Psoas muscle (tissue), 7 donors: ENCODE measurements at regions not wholly inside any gene's neighbourhood (a gene's known extent, or its start where the extent isn't known, plus 50 kb on each side); places are given as distances from the start of the nearest gene placed in this dataset.

Source experiments
- ATAC-seq, 4 donors: fragments of 200-7000 bp; cut with Tn5 transposase; one replicate each; pipeline ENCODE4 v1.9.1; 2020; ENCODE audit warnings: moderate library complexity in 3 of 4, mild to moderate bottlenecking in 2 of 4
- DNase-seq, 2 donors: peaks; one replicate each; pipeline ENCODE4 v3.0.0-alpha.2; 2020
- H3K27ac ChIP-seq: fragments of 200-600 bp; one replicate; pipeline ENCODE4 v1.8.0; 2022
- H3K27me3 ChIP-seq, 3 donors: fragments of 200-600 bp in 1 of 3; one replicate each; pipeline versions ENCODE4 v1.6.1 to v1.8.0; 2013 to 2022; ENCODE audit warnings: low read length in 2 of 3, mild to moderate bottlenecking in 2 of 3, moderate library complexity in 1 of 3; ENCODE audit not compliant: insufficient read depth in 3 of 3
- H3K36me3 ChIP-seq, 2 donors: fragments of 200-600 bp in 1 of 2; one replicate each; pipeline versions ENCODE4 v1.6.1 to v1.8.0; 2013 to 2022; ENCODE audit warnings: low read depth in 1 of 2, mild to moderate bottlenecking in 1 of 2, moderate library complexity in 1 of 2; ENCODE audit not compliant: insufficient read depth in 1 of 2
- H3K4me1 ChIP-seq: fragments of 200-600 bp; one replicate; pipeline ENCODE4 v1.8.0; 2022
- H3K4me3 ChIP-seq: fragments of 200-600 bp; one replicate; pipeline ENCODE4 v1.8.0; 2022; ENCODE audit warnings: mild to moderate bottlenecking
- H3K9me3 ChIP-seq: fragments of 200-600 bp; one replicate; pipeline ENCODE4 v1.8.0; 2022
- WGBS, 3 donors: extraction: QIAGEN DNeasy Blood & Tissue Kit; methylation state at CpG; one replicate each; pipeline versions ENCODE4 v1.1.6 to v1.1.7; 2013; 5-methylcytosine and 5-hydroxymethylcytosine counted together
- intact Hi-C, 2 donors: fragments of 100-400 bp; cut with DNase I; formaldehyde crosslinking; loops; one replicate each; pipeline versions ENCODE4 v1.11.0 to v1.14.2; 2022
- TF ChIP-seq, protein P1 (sequence below): fragments of 200-600 bp; IDR thresholded peaks from one replicate; pipeline ENCODE4 v1.8.0; 2022; ENCODE audit warnings: antibody characterized with exemption
- donor health status: healthy with polysubstance abuse.
- donor health status: DM: no; HTN: no; CAD: no; lungs with moderate emphysema.
- donor health status: Bipolar disorder and iron deficiency.
- donor health status: healthy.
- donor health status: DM: yes; HTN: yes; CAD: no.
- donor health status: DM: no; HTN: no; CAD: no.
- donor health status: DM: yes; HTN: yes; CAD: no.

- ATAC-seq (no peak), DNase-seq (no peak)
- Histone ChIP-seq H3K36me3 (no peaks in the 10 kb centered on the region), H3K4me3 (no peak overlapping the region), H3K27me3 (no peaks in the 10 kb centered on the region), H3K9me3 (no peaks in the 10 kb centered on the region), H3K27ac (no peak overlapping the region), H3K4me1 (peaks cover 11% of the 10 kb centered on the region)
- 83 to 95% (median 83%) methylated on average over 1 of the region's 1 CpG for WGBS, 3 donors
- intact Hi-C loops = loop anchor here in 1 of 2 donors (5.0 kb wide), 1 partner anchor 44 kb away; no protein-coding TSS in a partner anchor
- TF ChIP-seq, protein P1, sequence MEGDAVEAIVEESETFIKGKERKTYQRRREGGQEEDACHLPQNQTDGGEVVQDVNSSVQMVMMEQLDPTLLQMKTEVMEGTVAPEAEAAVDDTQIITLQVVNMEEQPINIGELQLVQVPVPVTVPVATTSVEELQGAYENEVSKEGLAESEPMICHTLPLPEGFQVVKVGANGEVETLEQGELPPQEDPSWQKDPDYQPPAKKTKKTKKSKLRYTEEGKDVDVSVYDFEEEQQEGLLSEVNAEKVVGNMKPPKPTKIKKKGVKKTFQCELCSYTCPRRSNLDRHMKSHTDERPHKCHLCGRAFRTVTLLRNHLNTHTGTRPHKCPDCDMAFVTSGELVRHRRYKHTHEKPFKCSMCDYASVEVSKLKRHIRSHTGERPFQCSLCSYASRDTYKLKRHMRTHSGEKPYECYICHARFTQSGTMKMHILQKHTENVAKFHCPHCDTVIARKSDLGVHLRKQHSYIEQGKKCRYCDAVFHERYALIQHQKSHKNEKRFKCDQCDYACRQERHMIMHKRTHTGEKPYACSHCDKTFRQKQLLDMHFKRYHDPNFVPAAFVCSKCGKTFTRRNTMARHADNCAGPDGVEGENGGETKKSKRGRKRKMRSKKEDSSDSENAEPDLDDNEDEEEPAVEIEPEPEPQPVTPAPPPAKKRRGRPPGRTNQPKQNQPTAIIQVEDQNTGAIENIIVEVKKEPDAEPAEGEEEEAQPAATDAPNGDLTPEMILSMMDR = no peak
These were observed 227.1 kb downstream of the HAUS1 start for GRCh38 chr18:46331316-46331715.

DNA sequence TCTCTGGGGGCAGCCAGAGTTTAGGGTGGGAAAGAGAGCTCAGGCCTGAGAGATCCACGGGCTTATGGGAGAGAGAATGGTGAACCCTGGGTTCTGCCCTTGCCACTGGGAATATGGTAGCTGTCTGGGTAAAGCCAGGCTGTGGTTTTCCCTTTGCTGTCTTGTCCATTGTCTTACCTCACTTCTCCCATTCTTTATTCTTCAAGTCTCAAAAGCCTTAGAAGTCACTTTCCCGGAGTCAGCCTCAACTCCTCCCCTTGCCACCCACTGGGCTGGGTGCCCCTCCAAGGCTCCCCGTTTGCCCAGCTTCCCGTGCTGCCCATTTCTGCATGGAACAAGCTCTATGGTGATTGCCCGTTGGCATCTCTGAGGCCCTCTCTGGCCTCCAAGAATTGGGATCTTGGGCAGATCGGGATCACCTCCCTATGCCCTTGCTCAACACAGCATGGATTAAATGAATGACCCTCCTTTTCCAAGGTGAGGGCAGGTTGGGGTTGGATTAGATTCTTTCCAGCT is 228.2 kb downstream of the HAUS1 start:
- 79 to 85% (median 84%) methylated on average over 6 of the region's 6 CpGs for WGBS, 3 donors
- no peak for DNase-seq

GRCh38 chr18:46332921-46333341 is 228.7 kb downstream of the HAUS1 start:
- WGBS, 3 donors = 53 to 63% (median 53%) methylated on average over 9 of the region's 9 CpGs
- H3K4me1 ChIP-seq = peaks cover 11% of the 10 kb centered on the region
- peak overlapping the region; percentile 44 for H3K27ac ChIP-seq
- no peak for DNase-seq
- H3K4me3 ChIP-seq = peak overlapping the region; percentile 75
- TF ChIP-seq, protein P1 = no peak
- no peaks in the 10 kb centered on the region for H3K36me3 ChIP-seq
- no peaks in the 10 kb centered on the region for H3K9me3 ChIP-seq
- ATAC-seq = peak in 3 of 4 donors; percentile 9 to 31 (median 22)
- intact Hi-C loops = loop anchor here in 1 of 2 donors (5.0 kb wide), 1 partner anchor 46 kb away; no protein-coding TSS in a partner anchor
- no peaks in the 10 kb centered on the region for H3K27me3 ChIP-seq

More for the DNA sequence above, 228.2 kb downstream of the HAUS1 start:
- TF ChIP-seq, protein P1 = no peak
- intact Hi-C loops = loop anchor here in 1 of 2 donors (5.0 kb wide), 1 partner anchor 45 kb away; no protein-coding TSS in a partner anchor
- no peaks in the 10 kb centered on the region for H3K36me3 ChIP-seq
- H3K9me3 ChIP-seq = no peaks in the 10 kb centered on the region
- H3K27ac ChIP-seq = no peak overlapping the region
- H3K4me3 ChIP-seq = no peak overlapping the region
- peaks cover 11% of the 10 kb centered on the region for H3K4me1 ChIP-seq
- H3K27me3 ChIP-seq = no peaks in the 10 kb centered on the region
- ATAC-seq = no peak

DNA sequence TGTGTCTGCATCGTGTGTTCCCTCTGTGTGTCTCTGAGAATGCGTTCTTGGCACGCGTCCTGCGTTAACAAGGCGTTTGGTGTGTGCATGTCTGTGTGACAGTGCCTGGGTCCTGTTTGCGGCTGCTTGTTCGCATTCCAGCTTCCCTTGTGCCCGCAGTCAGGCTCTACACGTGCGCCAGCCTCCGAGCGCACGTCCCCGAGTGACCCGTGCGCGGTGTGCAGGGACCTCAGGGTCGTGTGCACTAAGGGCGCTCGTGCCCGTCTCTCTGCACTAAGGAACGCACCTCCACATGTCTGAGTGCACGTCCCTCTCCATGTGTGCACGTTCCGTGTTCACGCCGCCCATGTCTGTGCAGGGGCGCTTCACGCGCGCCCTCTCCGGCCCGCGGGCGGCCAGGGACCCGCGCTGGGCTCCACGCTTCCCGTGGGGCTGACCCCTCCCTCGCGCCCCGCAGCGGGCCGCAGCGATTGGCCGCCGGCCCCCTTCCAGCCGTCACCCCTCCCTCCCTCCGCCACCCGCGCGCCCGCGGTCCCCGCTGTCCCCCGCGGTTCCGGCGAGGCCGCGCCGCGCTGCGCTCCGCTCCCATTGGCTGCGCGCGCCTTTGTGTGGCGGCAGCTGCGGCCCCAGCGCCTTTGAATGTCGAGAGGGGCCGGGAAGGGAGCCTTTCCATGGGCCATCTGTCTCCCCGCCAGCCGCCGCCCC is 229.4 kb downstream of the HAUS1 start:
- 0 to 1% (median 1%) methylated on average over 47 to 77 of the region's 77 CpGs for WGBS, 3 donors
- H3K9me3 ChIP-seq = no peaks in the 10 kb centered on the region
- intact Hi-C loops = loop anchor here in 1 of 2 donors (2.0 to 5.0 kb wide), 2 partner anchors 46 to 79 kb away; no protein-coding TSS in a partner anchor
- ATAC-seq (peak; percentile 70 to 87 (median 78)), DNase-seq (peak; percentile 40 to 60)
- H3K4me3 ChIP-seq = peak overlapping the region; percentile 75
- H3K36me3 ChIP-seq = no peaks in the 10 kb centered on the region
- H3K27me3 ChIP-seq = no peaks in the 10 kb centered on the region
- TF ChIP-seq, protein P1 = no peak
- H3K4me1 ChIP-seq = peaks cover 11% of the 10 kb centered on the region
- peak overlapping the region; percentile 44 for H3K27ac ChIP-seq
